ENCODE measurements at regions not wholly inside any gene's neighbourhood (a gene's known extent, or its start where the extent isn't known, plus 50 kb on each side); places are given as distances from the start of the nearest gene placed in this dataset.

DNA sequence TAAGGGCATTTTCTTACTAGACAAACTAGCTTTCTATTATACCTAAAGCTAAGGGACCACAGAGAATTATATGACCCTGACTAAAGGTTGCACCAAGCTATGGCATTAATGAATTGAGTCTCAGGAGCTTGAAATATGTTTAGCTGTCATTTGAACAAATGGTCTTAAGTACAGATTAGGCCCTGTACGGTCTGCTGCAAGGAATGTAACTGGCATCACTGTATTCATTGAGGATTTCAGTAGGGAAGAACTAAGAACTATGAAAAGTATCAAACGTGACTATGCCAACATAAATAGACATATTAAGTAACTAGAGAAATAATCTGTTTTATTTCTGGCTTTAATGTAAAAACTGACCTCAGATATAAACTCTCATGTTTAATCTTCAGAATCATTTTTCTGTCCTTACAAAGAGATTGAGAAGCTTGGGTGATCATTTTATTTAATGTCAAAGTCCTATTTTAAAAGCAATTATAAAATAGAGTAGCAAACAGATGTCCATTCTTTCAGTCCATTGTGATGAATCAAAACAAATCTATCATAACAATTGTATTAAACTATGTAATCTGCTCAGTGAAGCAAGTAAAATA lies 845.9 kb downstream of the MAT2B start:
- H4K8ac ChIP-seq (ENCODE audit: low read length), result no peak overlapping the region
- H3K79me1 ChIP-seq (replicated peaks; ENCODE audit: low read length, poor library complexity, severe bottlenecking), result no peaks in the 10 kb centered on the region
- no peak overlapping the region for H2BK12ac ChIP-seq (ENCODE audit: low read length in 2 of 2)
- no peak overlapping the region for H2AFZ ChIP-seq (ENCODE audit: low read depth, low read length)
- H3K14ac ChIP-seq (ENCODE audit: low read length in 2 of 2), result no peak overlapping the region
- H2BK120ac ChIP-seq (ENCODE audit: low read depth, low read length), result no peak overlapping the region
- no peaks in the 10 kb centered on the region for H3K4me1 ChIP-seq (ENCODE audit: control insufficient read depth, insufficient read depth, low read depth, low read length)
- no peak overlapping the region for H3K27ac ChIP-seq (ENCODE audit: low read length, poor library complexity, severe bottlenecking)
- H2BK5ac ChIP-seq (ENCODE audit: low read depth, low read length, poor library complexity, severe bottlenecking), result no peak overlapping the region
- no peak overlapping the region for H2BK15ac ChIP-seq (ENCODE audit: low read depth, poor library complexity, severe bottlenecking)
- no peak overlapping the region for H3K4ac ChIP-seq (ENCODE audit: low read depth in 1 of 2, low read length in 2 of 2)
- no CpG with 5 or more reads among the region's 2 CpGs for WGBS
- H3K27me3 ChIP-seq (ENCODE audit: control insufficient read depth in 1 of 2, insufficient read depth in 1 of 2, low read length in 2 of 2), result no peaks in the 10 kb centered on the region
- no peak overlapping the region for H3K18ac ChIP-seq (ENCODE audit: low read depth in 1 of 2, low read length in 2 of 2)
- H3K4me3 ChIP-seq (ENCODE audit: insufficient read depth in 1 of 2, low read depth in 1 of 2, low read length in 2 of 2), result no peak overlapping the region
- no peak for DNase-seq
- no peak overlapping the region for H3K9ac ChIP-seq (ENCODE audit: low read length)
- H3K9me3 ChIP-seq (ENCODE audit: control insufficient read depth, low read length), result no peaks in the 10 kb centered on the region
- no peak overlapping the region for H3K23ac ChIP-seq (ENCODE audit: low read length in 2 of 2)
- no peak overlapping the region for H3K4me2 ChIP-seq (ENCODE audit: low read length, poor library complexity, severe bottlenecking)
- H4K91ac ChIP-seq (ENCODE audit: low read length), result no peak overlapping the region
- H3K36me3 ChIP-seq (ENCODE audit: control insufficient read depth in 1 of 2, insufficient read depth in 2 of 2, low read depth in 1 of 2, low read length in 2 of 2), result no peaks in the 10 kb centered on the region
- no peak overlapping the region for H2AK5ac ChIP-seq (ENCODE audit: low read length, severe bottlenecking)

DNA sequence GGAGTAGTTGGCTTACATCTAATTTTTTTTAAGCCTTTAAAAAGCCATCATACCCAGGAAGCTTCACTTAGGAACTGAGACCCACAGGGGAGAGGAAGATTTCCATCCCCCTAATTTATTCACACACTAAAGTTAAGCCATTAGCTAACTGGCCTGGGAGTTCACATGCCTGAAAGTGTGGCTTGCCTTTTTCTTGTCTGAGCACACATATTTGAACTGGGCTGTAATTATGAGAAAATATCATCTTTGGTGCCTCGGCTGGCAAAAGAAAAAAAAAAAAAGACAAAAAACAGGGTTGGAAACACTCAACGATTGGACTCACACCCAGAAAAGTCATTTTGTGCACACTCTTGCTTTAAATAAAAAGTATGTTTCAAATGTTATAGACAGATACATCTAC lies 847.3 kb downstream of the MAT2B start:
- Histone ChIP-seq H3K18ac (ENCODE audit: low read depth in 1 of 2, low read length in 2 of 2) (no peak overlapping the region), H3K23ac (ENCODE audit: low read length in 2 of 2) (no peak overlapping the region), H3K27me3 (ENCODE audit: control insufficient read depth in 1 of 2, insufficient read depth in 1 of 2, low read length in 2 of 2) (no peaks in the 10 kb centered on the region), H3K9me3 (ENCODE audit: control insufficient read depth, low read length) (no peaks in the 10 kb centered on the region), H3K36me3 (ENCODE audit: control insufficient read depth in 1 of 2, insufficient read depth in 2 of 2, low read depth in 1 of 2, low read length in 2 of 2) (no peaks in the 10 kb centered on the region), H2BK12ac (ENCODE audit: low read length in 2 of 2) (no peak overlapping the region), H3K4ac (ENCODE audit: low read depth in 1 of 2, low read length in 2 of 2) (no peak overlapping the region), H3K14ac (ENCODE audit: low read length in 2 of 2) (no peak overlapping the region), H3K27ac (ENCODE audit: low read length, poor library complexity, severe bottlenecking) (no peak overlapping the region), H3K4me3 (ENCODE audit: insufficient read depth in 1 of 2, low read depth in 1 of 2, low read length in 2 of 2) (no peak overlapping the region), H2AFZ (ENCODE audit: low read depth, low read length) (no peak overlapping the region), H4K8ac (ENCODE audit: low read length) (no peak overlapping the region), H3K4me2 (ENCODE audit: low read length, poor library complexity, severe bottlenecking) (no peak overlapping the region), H2BK5ac (ENCODE audit: low read depth, low read length, poor library complexity, severe bottlenecking) (no peak overlapping the region), H4K91ac (ENCODE audit: low read length) (no peak overlapping the region), H3K4me1 (ENCODE audit: control insufficient read depth, insufficient read depth, low read depth, low read length) (no peaks in the 10 kb centered on the region), H3K9ac (ENCODE audit: low read length) (peak overlapping the region; percentile 39), H2BK120ac (ENCODE audit: low read depth, low read length) (no peak overlapping the region), H2BK15ac (ENCODE audit: low read depth, poor library complexity, severe bottlenecking) (no peak overlapping the region), H3K79me1 (replicated peaks; ENCODE audit: low read length, poor library complexity, severe bottlenecking) (no peaks in the 10 kb centered on the region), H2AK5ac (ENCODE audit: low read length, severe bottlenecking) (no peak overlapping the region)
- no CpG with 5 or more reads among the region's 2 CpGs for WGBS
- peak; percentile 30 for DNase-seq

DNA sequence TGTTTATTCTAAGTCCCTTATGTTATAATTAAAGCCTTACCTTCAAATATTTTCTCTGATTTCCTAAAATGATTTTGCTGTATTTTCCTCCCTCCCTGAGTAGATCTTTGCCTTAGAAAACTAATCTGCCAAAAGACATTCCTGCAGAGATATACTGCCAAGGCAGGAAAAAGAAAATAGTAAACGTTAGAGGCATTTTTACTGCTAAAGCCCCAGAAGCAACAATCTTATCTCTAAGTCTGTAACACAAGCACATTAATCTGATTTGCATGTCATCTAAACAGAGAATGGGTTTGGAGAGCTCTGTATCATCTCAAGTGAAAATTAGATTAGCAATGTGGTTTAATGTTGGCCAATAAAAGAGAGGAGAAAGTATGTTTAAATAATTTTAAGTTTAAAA lies 847.7 kb downstream of the MAT2B start:
- H2AK5ac ChIP-seq (ENCODE audit: low read length, severe bottlenecking), result no peak overlapping the region
- H4K8ac ChIP-seq (ENCODE audit: low read length), result no peak overlapping the region
- H4K91ac ChIP-seq (ENCODE audit: low read length), result no peak overlapping the region
- H2BK12ac ChIP-seq (ENCODE audit: low read length in 2 of 2), result no peak overlapping the region
- H3K4me3 ChIP-seq (ENCODE audit: insufficient read depth in 1 of 2, low read depth in 1 of 2, low read length in 2 of 2), result no peak overlapping the region
- peak; percentile 66 for DNase-seq
- no peak overlapping the region for H3K4ac ChIP-seq (ENCODE audit: low read depth in 1 of 2, low read length in 2 of 2)
- no CpG with 5 or more reads among the region's 1 CpG for WGBS
- no peaks in the 10 kb centered on the region for H3K9me3 ChIP-seq (ENCODE audit: control insufficient read depth, low read length)
- no peak overlapping the region for H3K4me2 ChIP-seq (ENCODE audit: low read length, poor library complexity, severe bottlenecking)
- H3K36me3 ChIP-seq (ENCODE audit: control insufficient read depth in 1 of 2, insufficient read depth in 2 of 2, low read depth in 1 of 2, low read length in 2 of 2), result no peaks in the 10 kb centered on the region
- no peak overlapping the region for H3K23ac ChIP-seq (ENCODE audit: low read length in 2 of 2)
- no peak overlapping the region for H2BK15ac ChIP-seq (ENCODE audit: low read depth, poor library complexity, severe bottlenecking)
- H2AFZ ChIP-seq (ENCODE audit: low read depth, low read length), result no peak overlapping the region
- no peak overlapping the region for H2BK120ac ChIP-seq (ENCODE audit: low read depth, low read length)
- peak overlapping the region; percentile 39 for H3K9ac ChIP-seq (ENCODE audit: low read length)
- H3K18ac ChIP-seq (ENCODE audit: low read depth in 1 of 2, low read length in 2 of 2), result no peak overlapping the region
- H3K14ac ChIP-seq (ENCODE audit: low read length in 2 of 2), result no peak overlapping the region
- H3K4me1 ChIP-seq (ENCODE audit: control insufficient read depth, insufficient read depth, low read depth, low read length), result no peaks in the 10 kb centered on the region
- no peak overlapping the region for H2BK5ac ChIP-seq (ENCODE audit: low read depth, low read length, poor library complexity, severe bottlenecking)
- H3K27ac ChIP-seq (ENCODE audit: low read length, poor library complexity, severe bottlenecking), result no peak overlapping the region
- H3K79me1 ChIP-seq (replicated peaks; ENCODE audit: low read length, poor library complexity, severe bottlenecking), result no peaks in the 10 kb centered on the region
- H3K27me3 ChIP-seq (ENCODE audit: control insufficient read depth in 1 of 2, insufficient read depth in 1 of 2, low read length in 2 of 2), result no peaks in the 10 kb centered on the region

DNA sequence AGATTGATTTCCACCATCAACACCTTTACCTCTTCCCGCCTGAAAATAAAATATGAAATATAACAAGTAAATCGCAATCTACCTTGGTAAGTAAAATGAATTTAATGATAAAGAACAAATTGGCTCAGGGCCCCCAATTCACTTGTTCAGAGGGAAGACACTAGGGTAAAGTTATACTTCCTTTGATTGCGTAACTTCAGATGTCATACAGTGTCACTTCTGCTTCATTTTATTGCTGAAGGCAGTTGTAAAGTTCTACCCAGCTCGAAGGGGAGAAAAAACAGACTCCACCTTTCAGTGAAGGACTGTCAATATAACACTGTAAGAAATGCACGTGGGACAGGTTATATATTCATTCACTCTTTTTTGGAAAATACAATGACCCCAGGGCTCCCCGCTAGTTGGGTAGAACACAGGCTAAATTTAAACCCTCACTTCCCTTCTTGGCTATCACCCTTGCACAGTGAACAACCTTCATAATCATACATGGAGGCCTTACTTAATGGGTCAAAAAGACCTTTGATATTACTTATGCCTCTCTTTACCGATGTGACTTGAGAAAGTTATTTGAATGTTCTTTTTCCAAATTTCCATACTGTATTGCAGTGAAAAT lies 848.8 kb downstream of the MAT2B start:
- Histone ChIP-seq H2BK5ac (ENCODE audit: low read depth, low read length, poor library complexity, severe bottlenecking) (no peak overlapping the region), H2AFZ (ENCODE audit: low read depth, low read length) (no peak overlapping the region), H3K14ac (ENCODE audit: low read length in 2 of 2) (no peak overlapping the region), H2BK15ac (ENCODE audit: low read depth, poor library complexity, severe bottlenecking) (no peak overlapping the region), H3K4me1 (ENCODE audit: control insufficient read depth, insufficient read depth, low read depth, low read length) (peaks cover 4% of the 10 kb centered on the region), H3K79me1 (replicated peaks; ENCODE audit: low read length, poor library complexity, severe bottlenecking) (no peaks in the 10 kb centered on the region), H3K27ac (ENCODE audit: low read length, poor library complexity, severe bottlenecking) (no peak overlapping the region), H3K4me3 (ENCODE audit: insufficient read depth in 1 of 2, low read depth in 1 of 2, low read length in 2 of 2) (no peak overlapping the region), H3K4ac (ENCODE audit: low read depth in 1 of 2, low read length in 2 of 2) (no peak overlapping the region), H3K9ac (ENCODE audit: low read length) (no peak overlapping the region), H4K8ac (ENCODE audit: low read length) (no peak overlapping the region), H3K36me3 (ENCODE audit: control insufficient read depth in 1 of 2, insufficient read depth in 2 of 2, low read depth in 1 of 2, low read length in 2 of 2) (no peaks in the 10 kb centered on the region), H3K9me3 (ENCODE audit: control insufficient read depth, low read length) (no peaks in the 10 kb centered on the region), H3K27me3 (ENCODE audit: control insufficient read depth in 1 of 2, insufficient read depth in 1 of 2, low read length in 2 of 2) (no peaks in the 10 kb centered on the region), H2AK5ac (ENCODE audit: low read length, severe bottlenecking) (no peak overlapping the region), H3K23ac (ENCODE audit: low read length in 2 of 2) (no peak overlapping the region), H4K91ac (ENCODE audit: low read length) (no peak overlapping the region), H3K4me2 (ENCODE audit: low read length, poor library complexity, severe bottlenecking) (no peak overlapping the region), H2BK120ac (ENCODE audit: low read depth, low read length) (no peak overlapping the region), H3K18ac (ENCODE audit: low read depth in 1 of 2, low read length in 2 of 2) (peak overlapping the region in 1 of 2 experiments; percentile 39), H2BK12ac (ENCODE audit: low read length in 2 of 2) (peak overlapping the region in 1 of 2 experiments; percentile 25)
- no peak for DNase-seq
- 40% methylated on average over 4 of the region's 7 CpGs for WGBS
